ENCODE measurements at regions not wholly inside any gene's neighbourhood (a gene's known extent, or its start where the extent isn't known, plus 50 kb on each side); places are given as distances from the start of the nearest gene placed in this dataset.

GRCh38 chr13:81480634-81481033 is 1139.7 kb upstream of the SPRY2 start:
- TF ChIP-seq CTCF (IDR thresholded peaks at IDR 0.05; ENCODE audit: low read depth, low read length): no peak
- no peak overlapping the region for H3K4me3 ChIP-seq (ENCODE audit: low read depth, low read length)

- H3K4me3 ChIP-seq (ENCODE audit: low read depth, low read length): no peak overlapping the region
- no peak for TF ChIP-seq CTCF (IDR thresholded peaks at IDR 0.05; ENCODE audit: low read depth, low read length)
These were observed 1132.5 kb upstream of the SPRY2 start for GRCh38 chr13:81473366-81473899.

- TF ChIP-seq CTCF (IDR thresholded peaks at IDR 0.05; ENCODE audit: low read depth, low read length): no peak
- H3K4me3 ChIP-seq (ENCODE audit: low read depth, low read length): no peak overlapping the region
These were observed 1117.2 kb upstream of the SPRY2 start for GRCh38 chr13:81458170-81458569.

GRCh38 chr13:81446441-81446840 is 1105.5 kb upstream of the SPRY2 start:
- no peak overlapping the region for H3K4me3 ChIP-seq (ENCODE audit: low read depth, low read length)
- no peak for TF ChIP-seq CTCF (IDR thresholded peaks at IDR 0.05; ENCODE audit: low read depth, low read length)

- TF ChIP-seq CTCF (IDR thresholded peaks at IDR 0.05; ENCODE audit: low read depth, low read length): no peak
- no peak overlapping the region for H3K4me3 ChIP-seq (ENCODE audit: low read depth, low read length)
These were observed 1102.0 kb upstream of the SPRY2 start for GRCh38 chr13:81442904-81443303.

- no peak for TF ChIP-seq CTCF (IDR thresholded peaks at IDR 0.05; ENCODE audit: low read depth, low read length)
- no peak overlapping the region for H3K4me3 ChIP-seq (ENCODE audit: low read depth, low read length)
These were observed 1084.4 kb upstream of the SPRY2 start for GRCh38 chr13:81425286-81425685.

- no peak for TF ChIP-seq CTCF (IDR thresholded peaks at IDR 0.05; ENCODE audit: low read depth, low read length)
- no peak overlapping the region for H3K4me3 ChIP-seq (ENCODE audit: low read depth, low read length)
These were observed 1068.4 kb upstream of the SPRY2 start for GRCh38 chr13:81409284-81409683.

Data from WI38 (cell line).